ENCODE measurements at regions not wholly inside any gene's neighbourhood (a gene's known extent, or its start where the extent isn't known, plus 50 kb on each side); places are given as distances from the start of the nearest gene placed in this dataset.

DNA sequence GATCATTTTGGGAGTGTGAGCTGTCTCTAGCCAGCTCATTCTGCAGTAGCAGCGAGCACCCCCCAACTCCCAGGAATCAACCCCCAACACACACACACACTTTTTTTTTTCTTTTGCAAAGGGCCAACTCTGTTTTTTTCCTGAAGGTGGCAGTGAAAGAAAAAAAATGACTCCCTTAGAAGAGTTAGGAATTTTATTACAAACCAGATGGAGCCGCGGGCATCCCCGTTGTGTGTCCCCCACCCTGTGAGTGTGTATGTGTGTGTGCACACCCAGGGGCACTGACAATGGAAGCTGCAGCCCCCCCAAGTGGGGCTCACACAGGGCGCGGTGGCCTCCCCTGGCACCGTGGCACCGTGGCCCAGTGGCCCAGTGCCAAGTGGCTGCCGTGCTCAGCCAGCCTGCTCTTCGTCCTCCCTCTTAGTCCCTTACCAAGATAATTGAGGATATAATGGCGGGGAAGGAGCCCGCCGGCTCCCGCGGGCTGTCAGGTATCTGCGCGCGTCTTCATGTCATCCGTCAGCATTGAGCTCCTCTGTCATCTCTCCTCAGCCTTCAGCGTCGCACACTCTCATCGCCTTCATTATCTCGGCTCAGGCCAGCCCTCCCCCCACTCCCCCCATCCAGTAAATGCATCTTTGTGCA, 314.1 kb downstream of the ZNF536 start:
- TF ChIP-seq POLR2A (IDR thresholded peaks at IDR 0.05) (no peak), POLR2AphosphoS5 (IDR thresholded peaks at IDR 0.05) (no peak)
- TF ChIP-seq, protein P1, sequence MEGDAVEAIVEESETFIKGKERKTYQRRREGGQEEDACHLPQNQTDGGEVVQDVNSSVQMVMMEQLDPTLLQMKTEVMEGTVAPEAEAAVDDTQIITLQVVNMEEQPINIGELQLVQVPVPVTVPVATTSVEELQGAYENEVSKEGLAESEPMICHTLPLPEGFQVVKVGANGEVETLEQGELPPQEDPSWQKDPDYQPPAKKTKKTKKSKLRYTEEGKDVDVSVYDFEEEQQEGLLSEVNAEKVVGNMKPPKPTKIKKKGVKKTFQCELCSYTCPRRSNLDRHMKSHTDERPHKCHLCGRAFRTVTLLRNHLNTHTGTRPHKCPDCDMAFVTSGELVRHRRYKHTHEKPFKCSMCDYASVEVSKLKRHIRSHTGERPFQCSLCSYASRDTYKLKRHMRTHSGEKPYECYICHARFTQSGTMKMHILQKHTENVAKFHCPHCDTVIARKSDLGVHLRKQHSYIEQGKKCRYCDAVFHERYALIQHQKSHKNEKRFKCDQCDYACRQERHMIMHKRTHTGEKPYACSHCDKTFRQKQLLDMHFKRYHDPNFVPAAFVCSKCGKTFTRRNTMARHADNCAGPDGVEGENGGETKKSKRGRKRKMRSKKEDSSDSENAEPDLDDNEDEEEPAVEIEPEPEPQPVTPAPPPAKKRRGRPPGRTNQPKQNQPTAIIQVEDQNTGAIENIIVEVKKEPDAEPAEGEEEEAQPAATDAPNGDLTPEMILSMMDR (IDR thresholded peaks at IDR 0.05), result peak in 3 of 4 experiments; percentile 22 to 46 (median 22)

All from prostate gland (tissue), 2 donors.